Omental fat pad (tissue), 3 donors: ENCODE measurements at regions not wholly inside any gene's neighbourhood (a gene's known extent, or its start where the extent isn't known, plus 50 kb on each side); places are given as distances from the start of the nearest gene placed in this dataset.

Experiments used
- ATAC-seq: fragments of 150-250 bp; one replicate; pipeline ENCODE4 v1.9.1; 2016; ENCODE audit warnings: mild to moderate bottlenecking, moderate library complexity; ENCODE audit not compliant: low FRiP score
- DNase-seq: peaks from one replicate; pipeline ENCODE4 v3.0.0-alpha.2; 2019; ENCODE audit warnings: low spot score
- TF ChIP-seq, protein P1 (sequence below), 3 donors: fragments of 450-650 bp; IDR thresholded peaks; one replicate each; pipeline ENCODE4 v1.5.1; 2016 to 2017; ENCODE audit warnings: antibody characterized with exemption in 3 of 3, mild to moderate bottlenecking in 3 of 3, moderate library complexity in 2 of 3

- no peak for DNase-seq
- ATAC-seq, result no peak
- TF ChIP-seq, protein P1, sequence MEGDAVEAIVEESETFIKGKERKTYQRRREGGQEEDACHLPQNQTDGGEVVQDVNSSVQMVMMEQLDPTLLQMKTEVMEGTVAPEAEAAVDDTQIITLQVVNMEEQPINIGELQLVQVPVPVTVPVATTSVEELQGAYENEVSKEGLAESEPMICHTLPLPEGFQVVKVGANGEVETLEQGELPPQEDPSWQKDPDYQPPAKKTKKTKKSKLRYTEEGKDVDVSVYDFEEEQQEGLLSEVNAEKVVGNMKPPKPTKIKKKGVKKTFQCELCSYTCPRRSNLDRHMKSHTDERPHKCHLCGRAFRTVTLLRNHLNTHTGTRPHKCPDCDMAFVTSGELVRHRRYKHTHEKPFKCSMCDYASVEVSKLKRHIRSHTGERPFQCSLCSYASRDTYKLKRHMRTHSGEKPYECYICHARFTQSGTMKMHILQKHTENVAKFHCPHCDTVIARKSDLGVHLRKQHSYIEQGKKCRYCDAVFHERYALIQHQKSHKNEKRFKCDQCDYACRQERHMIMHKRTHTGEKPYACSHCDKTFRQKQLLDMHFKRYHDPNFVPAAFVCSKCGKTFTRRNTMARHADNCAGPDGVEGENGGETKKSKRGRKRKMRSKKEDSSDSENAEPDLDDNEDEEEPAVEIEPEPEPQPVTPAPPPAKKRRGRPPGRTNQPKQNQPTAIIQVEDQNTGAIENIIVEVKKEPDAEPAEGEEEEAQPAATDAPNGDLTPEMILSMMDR (IDR thresholded peaks at IDR 0.05), result no peak
Measured at GRCh38 chr12:70176290-70176689, 66.9 kb upstream of the CNOT2 start.

DNA sequence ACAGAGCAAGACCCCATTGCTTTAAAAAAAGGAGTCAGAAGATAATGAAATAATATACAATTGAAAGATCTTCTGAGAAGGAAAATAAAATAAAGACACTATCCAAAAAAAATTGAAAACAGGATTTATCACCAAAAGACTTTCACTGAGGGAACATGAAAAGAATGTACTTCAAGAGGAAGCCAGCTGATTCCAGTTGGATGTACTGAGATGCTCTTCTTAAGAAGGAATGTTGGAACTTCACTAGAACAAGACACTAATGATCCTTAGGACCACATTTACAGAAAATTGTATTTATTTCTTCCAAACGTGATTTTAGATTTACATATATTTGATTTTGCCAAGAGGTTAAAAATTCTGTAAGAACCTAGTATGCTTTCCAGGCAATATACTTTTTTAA lies 65.6 kb upstream of the CNOT2 start:
- TF ChIP-seq, protein P1 (IDR thresholded peaks at IDR 0.05), result no peak
- no peak for ATAC-seq
- no peak for DNase-seq

DNA sequence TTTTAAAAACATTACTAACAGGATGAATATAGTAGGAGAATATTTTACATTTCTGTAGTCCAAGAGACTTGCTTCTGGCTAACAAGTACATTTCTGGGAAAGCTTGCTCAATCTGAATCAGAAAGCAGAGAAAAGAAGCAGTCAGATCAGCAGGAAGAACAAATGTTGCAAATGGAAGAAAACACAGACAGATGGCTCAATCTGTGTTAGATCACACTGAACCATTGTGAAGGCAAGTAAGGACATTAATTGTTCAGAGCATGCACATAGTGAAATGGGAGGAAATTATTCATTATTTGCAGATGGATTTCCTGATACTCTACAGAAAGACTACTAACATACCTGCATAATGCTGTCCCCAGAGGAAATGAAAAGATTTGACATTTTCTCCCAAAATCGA lies 65.2 kb upstream of the CNOT2 start:
- DNase-seq (no peak), ATAC-seq (no peak)
- TF ChIP-seq, protein P1 (IDR thresholded peaks at IDR 0.05), result no peak

GRCh38 chr12:70180130-70180529 lies 63.1 kb upstream of the CNOT2 start:
- ATAC-seq (no peak), DNase-seq (no peak)

DNA sequence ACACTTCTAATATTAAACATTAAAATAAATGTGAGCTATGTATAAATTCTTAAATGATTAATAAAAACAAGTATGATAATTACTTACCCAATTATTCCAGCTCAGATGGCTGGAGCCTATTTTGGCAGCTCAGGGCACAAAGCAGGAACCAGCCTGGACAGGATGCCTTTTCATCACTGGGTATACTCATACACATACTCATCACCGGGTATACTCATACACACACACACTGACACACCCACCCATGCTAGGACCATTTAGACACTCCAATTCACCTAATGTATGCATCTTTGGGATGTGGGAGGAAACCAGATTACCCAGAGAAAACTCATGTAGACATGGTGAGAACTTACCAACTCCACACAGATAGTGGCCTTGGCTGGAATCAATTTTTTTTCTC lies 57.9 kb upstream of the CNOT2 start:
- DNase-seq, result no peak
- TF ChIP-seq, protein P1 (IDR thresholded peaks at IDR 0.05), result no peak
- no peak for ATAC-seq

More at GRCh38 chr12:70180130-70180529, 63.1 kb upstream of the CNOT2 start:
- TF ChIP-seq, protein P1 (IDR thresholded peaks at IDR 0.05), result no peak

DNA sequence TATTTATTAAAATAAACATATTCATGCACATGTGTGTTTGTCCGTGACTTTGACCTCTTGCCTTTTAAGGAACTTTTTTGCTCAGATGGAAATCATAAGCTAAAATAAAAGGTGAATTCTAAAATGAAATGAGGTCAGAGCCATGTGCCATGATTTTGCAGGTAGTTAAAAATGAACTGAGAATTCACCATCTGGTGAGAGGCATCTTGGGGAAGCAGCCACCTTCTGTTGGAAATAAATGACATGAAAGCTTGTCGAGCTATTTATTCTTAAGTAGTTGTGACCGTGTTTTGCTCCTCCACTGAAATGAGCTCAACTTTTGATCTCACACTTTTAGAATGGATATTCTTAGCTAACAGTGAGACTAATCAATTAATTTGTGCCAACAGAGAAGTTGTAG lies 56.8 kb upstream of the CNOT2 start:
- DNase-seq, result no peak
- ATAC-seq, result no peak
- TF ChIP-seq, protein P1 (IDR thresholded peaks at IDR 0.05), result no peak

- TF ChIP-seq, protein P1 (IDR thresholded peaks at IDR 0.05), result no peak
- ATAC-seq (no peak), DNase-seq (no peak)
Measured at GRCh38 chr12:70190262-70191010, 52.8 kb upstream of the CNOT2 start.
